OCI-LY7 (cell line): ENCODE measurements at regions not wholly inside any gene's neighbourhood (a gene's known extent, or its start where the extent isn't known, plus 50 kb on each side); places are given as distances from the start of the nearest gene placed in this dataset.

ENCODE experiments used
- BruUV-seq: library from RNA; stranded (reverse); fragments of 400-500 nt; replicated peaks from 2 replicates; lab custom pipeline; 2021; lab: Mats Ljungman, UMichigan
- CTCF ChIA-PET: fragments of 300-600 bp; sonication (Branson Sonifier 250); formaldehyde crosslinking; loops from one replicate; lab custom pipeline; 2022; ENCODE audit warnings: antibody characterized with exemption; ENCODE audit not compliant: unreplicated experiment; lab: Charles Lee
- POLR2A ChIA-PET: fragments of 300-600 bp; sonication (Branson Sonifier 250); formaldehyde crosslinking; loops from one replicate; lab custom pipeline; 2022; ENCODE audit warnings: antibody characterized with exemption; lab: Charles Lee
- DNase-seq: peaks from one replicate; pipeline ENCODE4 v3.0.0-alpha.2; 2015; ENCODE audit warnings: low spot score
- H2AFZ ChIP-seq: fragments of 200-600 bp; sonication (generic), shearing (Covaris generic); 2 replicates; pipeline ENCODE4 v1.6.1; 2014; ENCODE audit warnings: mild to moderate bottlenecking, antibody characterized with exemption, low read length, moderate library complexity
- H3K27ac ChIP-seq: fragments of 200-600 bp; sonication (generic); 2 replicates; pipeline ENCODE4 v1.5.1; 2014; ENCODE audit warnings: mixed run types, low read depth, mild to moderate bottlenecking, moderate library complexity, low read length, inconsistent platforms; ENCODE audit not compliant: poor library complexity, severe bottlenecking
- H3K36me3 ChIP-seq: fragments of 200-600 bp; sonication (generic); 2 replicates; pipeline ENCODE4 v1.6.1; 2014; ENCODE audit warnings: mild to moderate bottlenecking, antibody characterized with exemption, low read length, moderate library complexity, mixed read lengths; ENCODE audit not compliant: insufficient read depth
- H3K4me1 ChIP-seq: fragments of 200-600 bp; sonication (generic); 2 replicates; pipeline ENCODE4 v1.5.1; 2014; ENCODE audit warnings: mild to moderate bottlenecking, low read length; ENCODE audit not compliant: insufficient read depth, poor library complexity, severe bottlenecking
- H3K4me2 ChIP-seq: fragments of 200-600 bp; sonication (generic); 2 replicates; pipeline ENCODE4 v1.6.1; 2014; ENCODE audit warnings: mild to moderate bottlenecking, low read length
- H3K4me3 ChIP-seq: fragments of 200-600 bp; sonication (generic); 2 replicates; pipeline ENCODE4 v1.5.1; 2014; ENCODE audit warnings: mild to moderate bottlenecking, low read depth, low read length; ENCODE audit not compliant: poor library complexity, severe bottlenecking
- H3K79me2 ChIP-seq: fragments of 200-600 bp; sonication (generic); 2 replicates; pipeline ENCODE4 v1.6.1; 2016; ENCODE audit warnings: low read depth, mild to moderate bottlenecking, low read length, moderate library complexity, mixed read lengths; ENCODE audit not compliant: insufficient read depth
- H3K9me2 ChIP-seq: fragments of 200-600 bp; sonication (generic); 2 replicates; pipeline ENCODE4 v1.6.1; 2016; ENCODE audit warnings: mild to moderate bottlenecking, low read length, mixed read lengths; ENCODE audit not compliant: insufficient read depth
- H3K9me3 ChIP-seq: fragments of 200-600 bp; sonication (generic); 2 replicates; pipeline ENCODE4 v1.6.1; 2014; ENCODE audit warnings: mild to moderate bottlenecking, mixed run types, low read length, mixed read lengths
- H4K20me1 ChIP-seq: fragments of 200-600 bp; sonication (generic); 2 replicates; pipeline ENCODE4 v1.6.1; 2014; ENCODE audit warnings: mild to moderate bottlenecking, antibody characterized with exemption, low read length, moderate library complexity, mixed read lengths; ENCODE audit not compliant: insufficient read depth
- CTCF ChIP-seq: fragments of 200-600 bp; sonication (generic); conservative IDR thresholded peaks from 2 replicates; pipeline ENCODE4 v1.5.1; 2014; ENCODE audit warnings: mild to moderate bottlenecking, antibody characterized with exemption, low read length, moderate library complexity, mixed read lengths
- EZH2phosphoT487 ChIP-seq: fragments of 200-600 bp; sonication (generic); IDR thresholded peaks from 2 replicates; pipeline ENCODE4 v1.6.1; 2018; ENCODE audit warnings: low read depth, borderline replicate concordance, mild to moderate bottlenecking, mixed run types, antibody characterized with exemption, low read length, moderate library complexity, mixed read lengths
- intact Hi-C: fragments of 100-400 bp; cut with micrococcal nuclease; formaldehyde crosslinking; loops from one replicate; pipeline ENCODE4 v1.10.0; 2022; ENCODE audit not compliant: unreplicated experiment

DNA sequence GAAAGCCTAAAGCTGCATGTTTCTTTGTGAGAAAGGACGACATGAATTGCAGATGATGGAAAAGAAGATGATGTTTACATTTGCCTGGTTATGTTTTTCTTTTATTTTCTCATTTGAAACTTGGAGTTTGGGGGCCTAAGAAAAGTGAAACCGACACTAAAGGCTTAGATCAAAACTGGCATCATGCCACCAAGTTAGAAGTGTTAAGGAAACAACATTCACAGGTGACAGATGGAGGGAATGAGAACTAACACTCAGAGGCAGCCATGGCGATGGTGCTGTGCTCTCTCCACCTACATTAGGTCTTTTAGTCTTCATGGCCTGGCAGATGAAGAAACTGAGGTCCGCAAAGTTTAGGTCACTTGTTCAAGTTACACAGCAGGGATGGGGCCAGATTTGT, 923.6 kb downstream of the TUSC7 start:
- Histone ChIP-seq H3K4me1 (no peaks in the 10 kb centered on the region), H3K4me3 (no peak overlapping the region), H3K9me2 (no peaks in the 10 kb centered on the region), H2AFZ (0 out of 2 replicates have a peak overlapping the region, but pooled peaks have one; percentile 24), H3K4me2 (no peak overlapping the region), H3K27ac (no peak overlapping the region), H3K36me3 (no peaks in the 10 kb centered on the region), H3K9me3 (no peaks in the 10 kb centered on the region), H3K79me2 (no peaks in the 10 kb centered on the region), H4K20me1 (no peaks in the 10 kb centered on the region)
- no TSS peak for BruUV-seq
- intact Hi-C loops, result no loop called here
- POLR2A ChIA-PET, result interaction anchor here (0.6 to 1.0 kb wide), 2 partner anchors 87 to 227 kb away, joined by 3 read pairs; no protein-coding TSS in a partner anchor
- CTCF ChIA-PET, result no interaction called here
- no peak for DNase-seq
- TF ChIP-seq CTCF (no peak), EZH2phosphoT487 (no peak)

- no peak overlapping the region for H3K27ac ChIP-seq
- CTCF ChIA-PET, result no interaction called here
- H3K9me2 ChIP-seq, result no peaks in the 10 kb centered on the region
- no peaks in the 10 kb centered on the region for H3K9me3 ChIP-seq
- H4K20me1 ChIP-seq, result no peaks in the 10 kb centered on the region
- H2AFZ ChIP-seq, result no peak overlapping the region
- no peak for TF ChIP-seq EZH2phosphoT487
- no peak for TF ChIP-seq CTCF
- intact Hi-C loops, result no loop called here
- no peak overlapping the region for H3K4me3 ChIP-seq
- DNase-seq, result no peak
- H3K36me3 ChIP-seq, result no peaks in the 10 kb centered on the region
- no peak overlapping the region for H3K4me2 ChIP-seq
- no peaks in the 10 kb centered on the region for H3K4me1 ChIP-seq
- H3K79me2 ChIP-seq, result no peaks in the 10 kb centered on the region
- no TSS peak for BruUV-seq
- POLR2A ChIA-PET, result no interaction called here
Measured at GRCh38 chr3:117637666-117638065, 928.1 kb downstream of the TUSC7 start.

DNA sequence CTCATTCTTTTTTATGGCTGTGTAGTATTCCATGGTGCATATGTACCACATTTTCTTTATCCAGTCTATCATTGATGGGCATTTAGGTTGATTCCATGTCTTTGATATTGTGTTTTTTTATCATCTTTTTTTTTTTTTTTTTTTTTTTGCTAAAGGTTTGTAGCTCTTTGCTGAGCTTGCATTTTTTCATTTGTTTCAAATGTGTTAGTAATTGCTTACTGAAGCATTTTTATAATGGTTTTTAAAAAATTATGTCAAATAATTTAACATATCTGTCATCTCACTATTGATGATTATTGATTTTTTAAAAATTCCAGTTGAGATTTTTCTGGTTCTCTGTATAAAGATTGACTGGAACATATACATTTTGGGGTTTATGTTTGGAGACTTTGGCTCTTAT, 934.6 kb downstream of the TUSC7 start:
- ChIA-PET POLR2A (interaction anchor here (0.6 kb wide), 2 partner anchors 28 to 1681 kb away, joined by 3 to 5 read pairs; no protein-coding TSS in a partner anchor), CTCF (no interaction called here)
- Histone ChIP-seq H3K4me3 (no peak overlapping the region), H3K9me2 (no peaks in the 10 kb centered on the region), H3K79me2 (no peaks in the 10 kb centered on the region), H3K4me1 (no peaks in the 10 kb centered on the region), H3K36me3 (no peaks in the 10 kb centered on the region), H4K20me1 (no peaks in the 10 kb centered on the region), H3K27ac (no peak overlapping the region), H3K4me2 (no peak overlapping the region), H3K9me3 (no peaks in the 10 kb centered on the region), H2AFZ (no peak overlapping the region)
- no peak for DNase-seq
- TF ChIP-seq EZH2phosphoT487, result no peak
- intact Hi-C loops, result no loop called here
- no TSS peak for BruUV-seq
